Transverse colon (tissue), 4 donors: ENCODE measurements at regions not wholly inside any gene's neighbourhood (a gene's known extent, or its start where the extent isn't known, plus 50 kb on each side); places are given as distances from the start of the nearest gene placed in this dataset.

Experiments
- DNase-seq: peaks from one replicate; pipeline ENCODE4 v3.0.0-alpha.2; 2019
- H3K27ac ChIP-seq, 4 donors: fragments of 200-600 bp; sonication (generic); 2 replicates each; pipeline ENCODE4 v1.5.1; 2016 to 2018; ENCODE audit warnings: inconsistent platforms in 4 of 4
- H3K27me3 ChIP-seq: fragments of 200-600 bp; sonication (generic); 2 replicates; pipeline ENCODE4 v1.5.1; 2017; ENCODE audit warnings: inconsistent platforms
- H3K36me3 ChIP-seq, 4 donors: fragments of 200-600 bp; sonication (generic); 2 replicates each; pipeline ENCODE4 v1.5.1; 2017 to 2019; ENCODE audit warnings: inconsistent platforms in 4 of 4
- H3K4me1 ChIP-seq, 4 donors: fragments of 200-600 bp; sonication (generic); 2 replicates each; pipeline ENCODE4 v1.5.1; 2017 to 2020; ENCODE audit warnings: inconsistent platforms in 4 of 4
- H3K4me3 ChIP-seq, 4 donors: fragments of 200-600 bp; sonication (generic); 1 replicate in 1 of 4; 2 replicates in 3 of 4; pipeline versions ENCODE4 v1.5.1 to v1.6.1; 2017 to 2019; ENCODE audit warnings: inconsistent platforms in 4 of 4
- H3K9me3 ChIP-seq, 2 donors: fragments of 200-600 bp; sonication (generic); 2 replicates each; pipeline ENCODE4 v1.5.1; 2017 to 2019; ENCODE audit warnings: inconsistent platforms in 2 of 2
- EP300 ChIP-seq: sonication (generic); formaldehyde crosslinking; IDR thresholded peaks from one replicate; pipeline ENCODE4 v1.6.1; 2017; ENCODE audit warnings: antibody characterized with exemption, low read depth
- POLR2A ChIP-seq: fragments of 450-650 bp; IDR thresholded peaks from one replicate; pipeline ENCODE4 v1.6.1; 2016; ENCODE audit warnings: antibody characterized with exemption, mild to moderate bottlenecking, moderate library complexity
- POLR2AphosphoS5 ChIP-seq, 3 donors: sonication (generic); formaldehyde crosslinking; IDR thresholded peaks; one replicate each; pipeline ENCODE4 v1.6.1; 2016; ENCODE audit warnings: antibody characterized with exemption in 3 of 3
- WGBS, 2 donors: methylation state at CpG; one replicate each; pipeline ENCODE4 v1.1.5; 2018; ENCODE audit warnings: low coverage in 1 of 2; 5-methylcytosine and 5-hydroxymethylcytosine counted together
- in situ Hi-C, 4 donors: fragments of 200-750 bp; cut with MboI; loops; one replicate each; pipeline versions ENCODE4 v1.15.0 to v1.15.1; 2017; ENCODE audit warnings: low sequenced_read_pairs in 3 of 4, low pct_ligation_motif_present in 1 of 4, low pct_unique_long_range_greater_than_20kb in 1 of 4
- intact Hi-C: fragments of 100-400 bp; cut with DNase I; formaldehyde crosslinking; loops from one replicate; pipeline ENCODE4 v1.15.1; 2023; ENCODE audit warnings: low total_unique reads
- TF ChIP-seq, protein P1 (sequence below), 5 experiments: fragments of 200-600 bp in 3 of 5; fragments of 450-650 bp in 2 of 5; sonication (generic) in 3 of 5; IDR thresholded peaks; 1 replicate in 2 of 5; 2 replicates in 3 of 5; pipeline ENCODE4 v1.5.1; 2016 to 2017; ENCODE audit warnings: antibody characterized with exemption in 5 of 5, inconsistent platforms in 3 of 5, mild to moderate bottlenecking in 2 of 5, moderate library complexity in 1 of 5

GRCh38 chr5:158268286-158268685 is 409.3 kb upstream of the CLINT1 start:
- no peak overlapping the region for H3K4me3 ChIP-seq
- TF ChIP-seq, protein P1, sequence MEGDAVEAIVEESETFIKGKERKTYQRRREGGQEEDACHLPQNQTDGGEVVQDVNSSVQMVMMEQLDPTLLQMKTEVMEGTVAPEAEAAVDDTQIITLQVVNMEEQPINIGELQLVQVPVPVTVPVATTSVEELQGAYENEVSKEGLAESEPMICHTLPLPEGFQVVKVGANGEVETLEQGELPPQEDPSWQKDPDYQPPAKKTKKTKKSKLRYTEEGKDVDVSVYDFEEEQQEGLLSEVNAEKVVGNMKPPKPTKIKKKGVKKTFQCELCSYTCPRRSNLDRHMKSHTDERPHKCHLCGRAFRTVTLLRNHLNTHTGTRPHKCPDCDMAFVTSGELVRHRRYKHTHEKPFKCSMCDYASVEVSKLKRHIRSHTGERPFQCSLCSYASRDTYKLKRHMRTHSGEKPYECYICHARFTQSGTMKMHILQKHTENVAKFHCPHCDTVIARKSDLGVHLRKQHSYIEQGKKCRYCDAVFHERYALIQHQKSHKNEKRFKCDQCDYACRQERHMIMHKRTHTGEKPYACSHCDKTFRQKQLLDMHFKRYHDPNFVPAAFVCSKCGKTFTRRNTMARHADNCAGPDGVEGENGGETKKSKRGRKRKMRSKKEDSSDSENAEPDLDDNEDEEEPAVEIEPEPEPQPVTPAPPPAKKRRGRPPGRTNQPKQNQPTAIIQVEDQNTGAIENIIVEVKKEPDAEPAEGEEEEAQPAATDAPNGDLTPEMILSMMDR (IDR thresholded peaks at IDR 0.05): no peak
- TF ChIP-seq EP300 (no peak), POLR2AphosphoS5 (IDR thresholded peaks at IDR 0.05) (no peak), POLR2A (no peak)
- DNase-seq: no peak
- in situ Hi-C loops (no loop called here), intact Hi-C loops (no loop called here)
- no peaks in the 10 kb centered on the region for H3K36me3 ChIP-seq
- H3K27ac ChIP-seq: no peak overlapping the region
- no peaks in the 10 kb centered on the region for H3K4me1 ChIP-seq
- WGBS, 2 donors: 90% methylated on average over 8 of the region's 8 CpGs; no CpG with 5 or more reads in 1 of the 2 donors
- H3K27me3 ChIP-seq: no peaks in the 10 kb centered on the region
- peaks cover 0 to 5% of the 10 kb centered on the region in 2 donors for H3K9me3 ChIP-seq

DNA sequence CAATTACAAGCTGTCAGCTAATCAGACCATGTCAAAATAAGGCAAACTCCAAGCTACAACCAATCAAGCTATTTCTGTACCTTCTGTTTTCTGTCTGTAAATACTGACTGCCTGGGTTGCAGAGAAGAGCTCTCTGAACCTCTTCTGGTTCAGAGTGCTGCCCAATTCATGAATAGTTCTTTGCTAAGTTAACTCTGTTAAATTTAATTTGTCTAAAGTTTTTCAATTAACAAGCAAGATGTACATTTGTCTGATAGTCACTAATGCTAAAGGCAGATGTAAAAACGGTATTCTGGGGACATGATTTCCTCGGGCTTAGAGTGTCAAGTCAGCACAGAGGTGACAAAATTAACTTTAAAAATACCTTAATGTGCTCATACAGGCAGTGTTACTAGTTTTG is 408.3 kb upstream of the CLINT1 start:
- in situ Hi-C loops (no loop called here), intact Hi-C loops (no loop called here)
- Histone ChIP-seq H3K4me3 (no peak overlapping the region), H3K4me1 (no peaks in the 10 kb centered on the region), H3K9me3 (peaks cover 0 to 5% of the 10 kb centered on the region in 2 donors), H3K27me3 (no peaks in the 10 kb centered on the region), H3K36me3 (no peaks in the 10 kb centered on the region), H3K27ac (no peak overlapping the region)
- TF ChIP-seq, protein P1 (IDR thresholded peaks at IDR 0.05): no peak
- TF ChIP-seq POLR2AphosphoS5 (IDR thresholded peaks at IDR 0.05) (no peak), EP300 (no peak), POLR2A (no peak)
- WGBS, 2 donors: 87 to 95% methylated on average over 2 of the region's 2 CpGs
- DNase-seq: no peak

DNA sequence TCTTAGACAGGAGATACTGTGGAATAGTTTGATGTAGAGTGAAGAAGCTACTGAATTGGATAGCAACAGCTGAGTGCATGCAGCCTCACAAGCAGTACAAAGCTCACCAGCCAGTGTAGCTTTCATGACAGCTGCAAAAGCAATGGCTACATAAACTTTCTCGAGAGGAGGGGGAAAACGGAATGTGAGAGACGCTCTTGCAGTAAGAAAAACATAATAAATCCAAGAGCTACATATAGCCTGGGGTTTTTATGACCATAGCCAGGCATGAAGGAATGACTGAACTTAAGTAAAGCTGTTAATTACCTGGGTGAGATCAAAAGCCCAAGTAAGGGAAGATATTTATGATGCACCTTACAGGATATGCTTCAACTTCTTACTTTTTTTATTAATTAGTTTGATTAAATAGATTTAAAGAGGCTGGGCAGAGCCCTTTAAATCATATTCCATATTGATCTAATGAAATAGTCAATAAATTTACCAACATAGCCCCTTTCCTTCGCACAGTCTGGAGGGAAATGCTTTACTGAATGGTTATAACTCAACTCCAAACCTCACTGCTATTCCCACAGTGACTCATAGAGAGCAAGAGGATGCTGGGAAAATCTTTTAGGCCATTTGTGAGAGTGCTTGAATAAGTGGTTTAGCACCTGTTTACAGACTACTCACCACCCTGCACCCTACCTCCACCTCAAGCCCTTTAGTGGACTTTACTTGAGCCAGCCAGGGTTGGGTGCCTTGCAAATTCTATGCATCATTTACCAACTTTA is 407.2 kb upstream of the CLINT1 start:
- Histone ChIP-seq H3K9me3 (peaks cover 0 to 5% of the 10 kb centered on the region in 2 donors), H3K27ac (no peak overlapping the region), H3K27me3 (no peaks in the 10 kb centered on the region), H3K4me3 (no peak overlapping the region), H3K4me1 (no peaks in the 10 kb centered on the region), H3K36me3 (no peaks in the 10 kb centered on the region)
- WGBS, 2 donors: 34 to 54% methylated on average over 4 of the region's 4 CpGs
- TF ChIP-seq, protein P1 (IDR thresholded peaks at IDR 0.05): no peak
- no peak for TF ChIP-seq POLR2A
- TF ChIP-seq POLR2AphosphoS5 (IDR thresholded peaks at IDR 0.05): no peak
- no peak for TF ChIP-seq EP300
- intact Hi-C loops: no loop called here
- DNase-seq: no peak
- in situ Hi-C loops: no loop called here

DNA sequence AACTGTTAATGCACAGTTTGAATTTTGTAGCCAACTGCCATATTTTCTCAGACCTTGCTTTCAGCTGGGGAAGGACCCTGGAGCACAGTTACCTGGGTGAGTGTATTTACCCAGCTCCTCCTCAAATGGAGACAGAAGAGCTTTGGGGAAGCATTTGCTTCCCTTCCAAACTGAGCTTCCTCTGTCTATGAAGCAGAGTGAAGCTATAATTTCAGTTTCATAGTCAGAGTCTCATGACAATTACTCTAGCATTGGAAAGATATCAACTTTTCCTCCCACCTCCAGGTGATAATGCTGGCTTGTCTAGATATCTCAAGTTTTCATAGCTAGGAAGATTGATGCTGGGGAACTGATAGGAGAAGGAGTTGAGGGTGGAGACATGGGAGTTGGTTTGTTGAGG is 406.4 kb upstream of the CLINT1 start:
- Histone ChIP-seq H3K4me1 (no peaks in the 10 kb centered on the region), H3K27me3 (no peaks in the 10 kb centered on the region), H3K9me3 (peaks cover 0 to 5% of the 10 kb centered on the region in 2 donors), H3K36me3 (no peaks in the 10 kb centered on the region), H3K4me3 (no peak overlapping the region), H3K27ac (no peak overlapping the region)
- DNase-seq: no peak
- intact Hi-C loops (no loop called here), in situ Hi-C loops (no loop called here)
- TF ChIP-seq EP300 (no peak), POLR2A (no peak), POLR2AphosphoS5 (IDR thresholded peaks at IDR 0.05) (no peak)
- TF ChIP-seq, protein P1 (IDR thresholded peaks at IDR 0.05): no peak
